Endothelial cell of umbilical vein (primary cell): ENCODE measurements at regions not wholly inside any gene's neighbourhood (a gene's known extent, or its start where the extent isn't known, plus 50 kb on each side); places are given as distances from the start of the nearest gene placed in this dataset.

Source experiments
- BruUV-seq: library from RNA; stranded (reverse); fragments of 400-500 nt; replicated peaks from 2 replicates; lab custom pipeline; 2021; lab: Mats Ljungman, UMichigan
- CTCF ChIA-PET: fragments of 300-600, 350-600 bp; sonication (Branson Sonifier 250); formaldehyde crosslinking; loops from one replicate; lab custom pipeline; 2021; ENCODE audit warnings: antibody characterized with exemption, inconsistent platforms; lab: Charles Lee
- POLR2A ChIA-PET: fragments of 300-600, 350-600 bp; sonication (Branson Sonifier 250); formaldehyde crosslinking; loops from one replicate; lab custom pipeline; 2021; ENCODE audit warnings: antibody characterized with exemption, inconsistent platforms; lab: Charles Lee
- DNase-seq: peaks from one replicate; pipeline ENCODE4 v3.0.0-alpha.2; 2011; ENCODE audit warnings: low read depth, low spot score
- FAIRE-seq: peaks from 2 replicates; lab custom pipeline; 2011; peaks lifted over from hg19 to GRCh38; lab: Jason Lieb, UNC
- H2AFZ ChIP-seq: 2 replicates; pipeline ENCODE4 v1.6.0; 2012; ENCODE audit warnings: low read depth, low read length, control low read depth, inconsistent platforms
- H3K27ac ChIP-seq: 2 replicates; pipeline ENCODE4 v1.5.1; 2011; ENCODE audit warnings: low read depth, mild to moderate bottlenecking, control low read depth, low read length, moderate library complexity; ENCODE audit not compliant: insufficient read depth
- H3K27me3 ChIP-seq, 2 experiments: 2 replicates each; pipeline versions ENCODE4 v1.6.0 to v1.6.1; 2011; ENCODE audit warnings: low read length in 2 of 2, mixed read lengths in 1 of 2; ENCODE audit not compliant: control insufficient read depth in 2 of 2, insufficient read depth in 2 of 2
- H3K36me3 ChIP-seq, 2 experiments: 2 replicates in 1 of 2; 3 replicates in 1 of 2; pipeline ENCODE4 v1.5.1; 2011; ENCODE audit warnings: low read length in 2 of 2, mild to moderate bottlenecking in 1 of 2, moderate library complexity in 1 of 2; ENCODE audit not compliant: control insufficient read depth in 2 of 2, insufficient read depth in 2 of 2; ENCODE audit errors: extremely low read depth in 1 of 2
- H3K4me1 ChIP-seq: 3 replicates; pipeline ENCODE4 v1.5.1; 2011; ENCODE audit warnings: mild to moderate bottlenecking, low read length; ENCODE audit not compliant: control insufficient read depth, insufficient read depth; ENCODE audit errors: extremely low read depth
- H3K4me2 ChIP-seq: 2 replicates; pipeline ENCODE4 v1.6.1; 2011; ENCODE audit warnings: low read length, control low read depth, mixed read lengths; ENCODE audit not compliant: insufficient read depth
- H3K4me3 ChIP-seq, 3 experiments: fragments of 200-600 bp in 1 of 3; sonication (generic), shearing (Covaris generic) in 1 of 3; replicated peaks in 1 of 3; 2 replicates each; pipeline ENCODE4 v1.5.1; 2011 to 2016; ENCODE audit warnings: control low read depth in 3 of 3, low read length in 3 of 3, mild to moderate bottlenecking in 2 of 3, inconsistent platforms in 1 of 3, low read depth in 1 of 3, moderate library complexity in 1 of 3; ENCODE audit not compliant: insufficient read depth in 1 of 3
- H3K79me2 ChIP-seq: 2 replicates; pipeline ENCODE4 v1.6.0; 2012; ENCODE audit warnings: low read length, inconsistent platforms; ENCODE audit not compliant: control insufficient read depth, insufficient read depth
- H3K9ac ChIP-seq: replicated peaks from 2 replicates; pipeline ENCODE3; 2011; ENCODE audit warnings: low read length, control low read depth; ENCODE audit not compliant: insufficient read depth; ENCODE audit errors: extremely low read depth
- H3K9me1 ChIP-seq: replicated peaks from 3 replicates; pipeline ENCODE4 v1.6.0; 2011; ENCODE audit warnings: mild to moderate bottlenecking, low read length; ENCODE audit not compliant: control insufficient read depth, insufficient read depth; ENCODE audit errors: extremely low read depth
- H3K9me3 ChIP-seq: replicated peaks from 2 replicates; pipeline ENCODE4 v1.5.1; 2012; ENCODE audit warnings: low read length, inconsistent platforms; ENCODE audit not compliant: control insufficient read depth, insufficient read depth
- H4K20me1 ChIP-seq: replicated peaks from 2 replicates; pipeline ENCODE3; 2011; ENCODE audit warnings: mild to moderate bottlenecking, low read length; ENCODE audit not compliant: control insufficient read depth, insufficient read depth; ENCODE audit errors: extremely low read depth
- CTCF ChIP-seq, 2 donors: IDR thresholded peaks; 1 replicate in 1 of 2; 2 replicates in 1 of 2; pipeline ENCODE4 v1.5.1; 2011; ENCODE audit warnings: low read length in 2 of 2, mild to moderate bottlenecking in 2 of 2, moderate library complexity in 2 of 2, control low read depth in 1 of 2, inconsistent platforms in 1 of 2, low read depth in 1 of 2; ENCODE audit not compliant: insufficient read depth in 1 of 2; ENCODE audit errors: extremely low read depth in 1 of 2
- EZH2 ChIP-seq: IDR thresholded peaks from 2 replicates; pipeline ENCODE4 v1.6.1; 2012; ENCODE audit warnings: borderline replicate concordance, low read depth, mild to moderate bottlenecking, moderate library complexity, low read length, inconsistent platforms; ENCODE audit not compliant: severe bottlenecking
- FOS ChIP-seq: IDR thresholded peaks from 2 replicates; pipeline ENCODE4 v1.6.1; 2011; ENCODE audit warnings: mild to moderate bottlenecking, low read length, moderate library complexity, borderline replicate concordance; ENCODE audit not compliant: insufficient read depth
- GATA2 ChIP-seq: IDR thresholded peaks from 2 replicates; pipeline ENCODE4 v1.7.0; 2011; ENCODE audit warnings: low read depth, mild to moderate bottlenecking, moderate library complexity, mixed read lengths, low read length; ENCODE audit not compliant: insufficient read length, insufficient read depth
- JUN ChIP-seq: IDR thresholded peaks from 2 replicates; pipeline ENCODE4 v1.6.1; 2011; ENCODE audit warnings: borderline replicate concordance, low read depth; ENCODE audit not compliant: insufficient read length, insufficient read depth
- MAX ChIP-seq: IDR thresholded peaks from 2 replicates; pipeline ENCODE4 v1.6.1; 2011; ENCODE audit not compliant: insufficient read depth, insufficient read length
- MYC ChIP-seq: IDR thresholded peaks from one replicate; pipeline ENCODE4 v1.6.1; 2011; ENCODE audit warnings: mild to moderate bottlenecking, low read depth, low read length
- POLR2A ChIP-seq: IDR thresholded peaks from 2 replicates; pipeline ENCODE4 v1.6.1; 2012; ENCODE audit warnings: low read depth, mild to moderate bottlenecking, control low read depth, low read length
- POLR2AphosphoS5 ChIP-seq: IDR thresholded peaks from 2 replicates; pipeline ENCODE4 v1.6.1; 2012; ENCODE audit warnings: low read depth, mild to moderate bottlenecking, control low read depth, low read length, moderate library complexity; ENCODE audit not compliant: insufficient read depth
- dilution Hi-C: fragments of 300-500 bp; cut with MboI; formaldehyde crosslinking; loops from one replicate; pipeline ENCODE4 v1.15.0; 2019; ENCODE audit warnings: low sequenced_read_pairs; ENCODE audit not compliant: extremely low pct_ligation_motif_present
- intact Hi-C: fragments of 100-400 bp; cut with micrococcal nuclease; formaldehyde crosslinking; loops from one replicate; pipeline ENCODE4 v1.10.0; 2022

GRCh38 chr12:70040141-70040540 is 203.1 kb upstream of the CNOT2 start:
- Histone ChIP-seq H3K9me3 (no peaks in the 10 kb centered on the region), H3K4me3 (no peak overlapping the region), H3K4me1 (no peaks in the 10 kb centered on the region), H2AFZ (peak overlapping the region; percentile 59), H3K27me3 (no peaks in the 10 kb centered on the region), H3K79me2 (no peaks in the 10 kb centered on the region), H3K36me3 (no peaks in the 10 kb centered on the region), H3K4me2 (no peak overlapping the region), H3K27ac (peak overlapping the region; percentile 42), H3K9ac (no peak overlapping the region), H3K9me1 (no peaks in the 10 kb centered on the region), H4K20me1 (no peaks in the 10 kb centered on the region)
- POLR2A ChIA-PET = no interaction called here
- DNase-seq = peak; percentile 92
- TF ChIP-seq MAX (no peak), JUN (peak; percentile 60), EZH2 (no peak)
- dilution Hi-C loops = no loop called here
- no TSS peak for BruUV-seq
- intact Hi-C loops = loop anchor here (10.0 kb wide), 1 partner anchor 295 kb away; no protein-coding TSS in a partner anchor
- CTCF ChIA-PET = interaction anchor here (0.7 to 0.8 kb wide), 2 partner anchors 11 to 140 kb away, joined by 3 read pairs; no protein-coding TSS in a partner anchor
- peak; percentile 78 for FAIRE-seq

DNA sequence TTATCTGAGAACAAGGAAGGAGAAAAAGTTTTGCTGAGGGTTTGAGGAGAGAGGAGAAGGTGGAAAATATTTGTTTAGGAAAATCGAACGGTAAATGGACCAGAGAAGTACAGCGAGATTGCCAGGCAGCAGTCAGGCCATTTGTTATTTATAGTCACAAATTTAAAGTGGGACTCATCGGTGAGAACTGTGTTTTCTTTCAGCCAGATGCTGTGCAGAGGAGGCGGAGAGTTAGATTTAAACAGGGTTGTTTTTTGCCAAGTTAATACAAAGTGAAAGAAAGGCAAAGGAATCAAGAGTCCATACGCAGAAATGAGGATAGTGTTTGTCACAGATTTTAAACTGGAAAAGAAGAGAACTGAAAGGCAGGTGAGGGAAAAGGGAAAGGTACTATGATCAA is 200.6 kb upstream of the CNOT2 start:
- H3K4me1 ChIP-seq = no peaks in the 10 kb centered on the region
- no peaks in the 10 kb centered on the region for H3K36me3 ChIP-seq
- no peaks in the 10 kb centered on the region for H3K9me1 ChIP-seq
- H3K9me3 ChIP-seq = no peaks in the 10 kb centered on the region
- DNase-seq (no peak), FAIRE-seq (no peak)
- H4K20me1 ChIP-seq = no peaks in the 10 kb centered on the region
- no peak overlapping the region for H3K27ac ChIP-seq
- TF ChIP-seq MYC (no peak), GATA2 (no peak), EZH2 (no peak), MAX (no peak), POLR2AphosphoS5 (no peak), FOS (no peak), POLR2A (no peak), CTCF (IDR thresholded peaks at IDR 0.05; ENCODE audit: extremely low read depth in 1 of 2, insufficient read depth in 1 of 2, low read depth in 1 of 2, low read length in 2 of 2) (no peak), JUN (no peak)
- H3K4me2 ChIP-seq = no peak overlapping the region
- no peak overlapping the region for H2AFZ ChIP-seq
- no peaks in the 10 kb centered on the region for H3K27me3 ChIP-seq
- intact Hi-C loops = loop anchor here (10.0 kb wide), 1 partner anchor 292 kb away; no protein-coding TSS in a partner anchor
- POLR2A ChIA-PET = no interaction called here
- no peaks in the 10 kb centered on the region for H3K79me2 ChIP-seq
- dilution Hi-C loops = no loop called here
- no peak overlapping the region for H3K4me3 ChIP-seq
- BruUV-seq = no TSS peak
- no peak overlapping the region for H3K9ac ChIP-seq
- CTCF ChIA-PET = no interaction called here
